Naive thymus-derived CD8-positive, alpha-beta T cell (primary cell): ENCODE measurements at regions not wholly inside any gene's neighbourhood (a gene's known extent, or its start where the extent isn't known, plus 50 kb on each side); places are given as distances from the start of the nearest gene placed in this dataset.

Source experiments
- ATAC-seq, 2 donors: fragments of 150-1000 bp; cut with Tn5 transposase in 1 of 2; sonication (Bioruptor Pico), chemical (Tn5 transposase) in 1 of 2; 1 replicate in 1 of 2; 2 replicates in 1 of 2; pipeline ENCODE4 v1.10.0; 2021; ENCODE audit warnings: mild to moderate bottlenecking in 2 of 2, moderate library complexity in 2 of 2
- POLR2A ChIA-PET: fragments of 350-600 bp; sonication (Branson Sonifier 250); formaldehyde crosslinking; loops from one replicate; lab custom pipeline; 2021; ENCODE audit warnings: antibody characterized with exemption; lab: Charles Lee
- DNase-seq, 10 donors: peaks; one replicate each; pipeline versions ENCODE4 v3.0.0 to v3.0.0-alpha.2; 2020 to 2022
- H3K27ac Mint-ChIP-seq, 10 donors: one replicate each; pipeline ENCODE4 v1.8.0; 2020 to 2022; ENCODE audit warnings: mild to moderate bottlenecking in 10 of 10, mixed read lengths in 10 of 10, moderate library complexity in 4 of 10, inconsistent platforms in 1 of 10
- H3K27me3 Mint-ChIP-seq, 5 donors: one replicate each; pipeline ENCODE4 v1.8.0; 2021 to 2022; ENCODE audit warnings: mixed read lengths in 5 of 5
- H3K36me3 Mint-ChIP-seq, 3 donors: one replicate each; pipeline ENCODE4 v1.8.0; 2020 to 2022; ENCODE audit warnings: mixed read lengths in 3 of 3, mild to moderate bottlenecking in 2 of 3, inconsistent platforms in 1 of 3
- H3K4me1 Mint-ChIP-seq, 4 donors: one replicate each; pipeline ENCODE4 v1.8.0; 2021 to 2022; ENCODE audit warnings: mixed read lengths in 4 of 4
- H3K4me3 Mint-ChIP-seq, 10 donors: one replicate each; pipeline ENCODE4 v1.8.0; 2020 to 2022; ENCODE audit warnings: mild to moderate bottlenecking in 10 of 10, mixed read lengths in 10 of 10, moderate library complexity in 6 of 10, inconsistent platforms in 1 of 10
- H3K9me3 Mint-ChIP-seq, 9 donors: one replicate each; pipeline ENCODE4 v1.8.0; 2020 to 2022; ENCODE audit warnings: mixed read lengths in 9 of 9, mild to moderate bottlenecking in 3 of 9, inconsistent platforms in 1 of 9, moderate library complexity in 1 of 9

DNA sequence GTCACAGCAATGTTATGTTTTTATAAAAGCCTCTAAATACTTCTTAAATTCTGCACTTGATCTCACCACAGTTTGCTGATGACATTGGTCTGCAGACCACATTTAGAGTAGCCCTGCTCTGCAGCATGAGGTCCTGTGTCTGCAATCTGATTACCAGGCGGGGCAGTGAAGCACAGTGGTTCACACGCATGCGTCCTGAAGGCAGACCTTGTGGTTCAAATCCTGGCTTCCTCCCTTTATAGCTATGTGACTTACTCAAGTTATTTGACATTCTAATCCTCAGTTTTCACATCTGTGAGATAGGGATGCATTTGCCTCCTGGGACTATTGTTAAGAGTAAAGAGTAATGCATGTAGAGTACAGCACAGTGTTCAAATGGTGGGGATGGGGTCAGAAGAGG is 50.3 kb downstream of the BMAL2 start:
- H3K4me1 Mint-ChIP-seq: no peaks in the 10 kb centered on the region
- no peak for ATAC-seq
- POLR2A ChIA-PET: no interaction called here
- H3K9me3 Mint-ChIP-seq: no peaks in the 10 kb centered on the region
- H3K27ac Mint-ChIP-seq: no peak overlapping the region
- H3K27me3 Mint-ChIP-seq: peaks cover 0 to 4% (median 0%) of the 10 kb centered on the region in 5 donors
- no peak overlapping the region for H3K4me3 Mint-ChIP-seq
- no peaks in the 10 kb centered on the region for H3K36me3 Mint-ChIP-seq
- DNase-seq: no peak

DNA sequence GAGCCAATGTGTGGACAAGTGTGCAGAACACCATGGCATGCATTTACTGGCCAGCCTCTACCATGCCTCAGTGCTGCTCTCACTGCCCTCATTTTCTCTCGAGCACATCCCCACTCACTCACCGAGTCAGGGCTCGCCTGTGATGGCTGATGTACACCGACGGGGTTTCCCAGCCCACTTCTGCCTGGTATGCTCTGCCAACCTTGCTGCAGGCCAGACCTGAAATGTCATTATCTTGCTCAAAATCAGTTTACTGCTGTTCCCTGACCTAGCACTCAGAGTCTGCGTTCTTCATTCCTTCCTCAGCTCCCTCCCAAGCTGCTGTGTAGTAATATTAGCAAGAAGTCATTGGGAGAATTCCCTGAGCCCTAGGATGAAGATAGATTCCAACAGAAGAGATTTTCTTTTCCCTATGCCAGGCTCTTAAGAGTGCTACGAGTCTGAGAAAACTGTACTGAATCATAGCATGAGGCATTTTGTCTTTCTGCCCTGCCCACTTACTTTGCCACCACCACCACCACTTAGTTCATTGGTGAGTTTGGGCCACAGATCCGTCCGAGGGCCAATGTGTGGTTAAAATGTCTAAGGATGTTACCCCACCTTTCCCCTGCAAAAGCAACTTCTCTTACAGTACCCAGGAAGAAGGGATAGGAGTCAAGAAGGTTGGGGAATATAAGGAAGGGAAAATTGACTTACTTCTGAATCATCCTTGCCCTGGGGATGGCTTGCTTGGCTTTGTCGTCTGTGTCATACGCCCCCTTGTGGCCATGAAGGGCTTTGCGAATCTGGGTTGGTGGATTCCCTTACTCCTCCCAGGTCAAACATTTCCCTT is 51.0 kb downstream of the BMAL2 start:
- Mint-ChIP-seq H3K4me1 (no peaks in the 10 kb centered on the region), H3K36me3 (no peaks in the 10 kb centered on the region), H3K4me3 (no peak overlapping the region), H3K9me3 (peaks cover 0 to 1% (median 0%) of the 10 kb centered on the region in 9 donors), H3K27me3 (peaks cover 0 to 4% (median 0%) of the 10 kb centered on the region in 5 donors), H3K27ac (no peak overlapping the region)
- peak; percentile 38 to 47 for ATAC-seq
- POLR2A ChIA-PET: no interaction called here
- peak; percentile 1 to 67 (median 36) for DNase-seq

DNA sequence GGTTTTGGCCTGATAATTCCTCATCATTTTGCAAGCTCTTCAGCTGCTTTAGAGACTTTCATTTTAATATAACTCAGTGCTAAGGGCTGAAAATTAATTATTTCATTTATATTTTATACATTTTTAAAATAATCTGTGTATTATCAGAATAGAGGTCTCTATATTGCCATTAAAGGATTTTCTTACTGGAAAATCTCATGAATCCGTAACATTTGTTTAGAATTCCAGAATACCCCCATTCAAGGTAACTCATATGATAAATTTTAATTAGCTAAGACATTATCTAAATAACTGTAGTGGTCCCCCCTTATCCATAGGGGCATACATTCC is 51.6 kb downstream of the BMAL2 start:
- ATAC-seq (no peak), DNase-seq (no peak)
- Mint-ChIP-seq H3K4me3 (no peak overlapping the region), H3K9me3 (peaks cover 0 to 1% (median 0%) of the 10 kb centered on the region in 9 donors), H3K4me1 (no peaks in the 10 kb centered on the region), H3K27ac (no peak overlapping the region), H3K36me3 (no peaks in the 10 kb centered on the region), H3K27me3 (peaks cover 0 to 4% (median 0%) of the 10 kb centered on the region in 5 donors)
- POLR2A ChIA-PET: no interaction called here

DNA sequence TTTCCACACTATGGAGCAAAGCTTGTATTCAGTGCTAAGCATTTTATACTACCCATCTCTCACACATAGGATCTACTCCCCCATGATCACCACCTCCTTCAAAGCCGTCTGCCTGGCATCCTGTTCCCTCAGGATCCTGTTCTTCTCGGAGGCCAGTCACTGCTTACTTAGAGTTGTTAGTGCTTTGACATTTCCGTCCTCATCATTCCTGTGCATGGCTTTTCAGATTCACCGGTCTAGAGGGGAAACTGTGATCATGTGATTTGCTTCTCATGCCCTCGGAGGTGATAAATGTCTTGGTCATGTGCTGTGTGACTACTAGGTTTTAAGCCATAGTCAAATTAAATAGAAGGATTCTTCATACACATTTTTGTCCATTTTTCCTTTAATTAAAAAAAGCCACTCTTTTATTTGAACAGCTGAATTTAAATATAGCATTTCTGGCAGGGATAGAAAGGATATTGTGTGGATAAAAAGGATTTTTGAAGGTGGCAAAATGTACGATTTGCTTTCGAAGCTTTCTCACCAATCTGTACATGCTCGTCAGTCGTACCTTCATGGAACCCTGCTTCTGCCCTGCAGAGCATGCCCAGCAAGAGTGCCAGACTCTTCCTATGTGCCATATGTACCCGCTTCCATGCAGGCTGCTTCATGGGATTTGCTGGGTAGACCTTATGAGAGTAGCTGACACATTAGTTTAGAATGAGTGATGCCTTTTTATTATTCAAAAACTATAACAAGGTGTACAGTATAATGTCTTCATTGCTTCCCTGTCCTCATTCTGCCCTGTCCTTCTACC is 53.3 kb downstream of the BMAL2 start:
- no peak for ATAC-seq
- Mint-ChIP-seq H3K4me3 (no peak overlapping the region), H3K9me3 (peaks cover 0 to 1% (median 0%) of the 10 kb centered on the region in 9 donors), H3K4me1 (no peaks in the 10 kb centered on the region), H3K27ac (no peak overlapping the region), H3K36me3 (no peaks in the 10 kb centered on the region), H3K27me3 (peaks cover 0 to 4% (median 0%) of the 10 kb centered on the region in 5 donors)
- POLR2A ChIA-PET: no interaction called here
- no peak for DNase-seq

DNA sequence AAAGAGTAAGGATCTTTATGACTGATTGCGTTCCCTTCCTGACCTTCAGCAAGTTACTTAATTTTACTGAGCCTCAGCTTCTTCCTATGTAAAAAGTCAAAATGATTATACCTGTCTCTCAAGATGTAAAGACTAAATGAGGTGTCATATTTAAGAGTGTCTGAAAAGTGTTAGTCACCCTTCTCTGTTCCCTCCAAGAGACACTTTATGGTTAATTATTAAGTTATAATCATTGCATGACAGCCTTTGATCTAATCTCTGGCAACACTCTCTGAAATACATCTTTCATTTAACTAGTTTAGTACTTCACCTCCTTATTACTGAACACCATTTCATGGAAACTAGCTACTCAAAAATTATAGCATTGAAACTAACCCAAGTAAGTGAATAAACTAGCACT is 54.8 kb downstream of the BMAL2 start:
- Mint-ChIP-seq H3K4me3 (no peak overlapping the region), H3K4me1 (no peaks in the 10 kb centered on the region), H3K27me3 (peaks cover 0 to 6% (median 0%) of the 10 kb centered on the region in 5 donors), H3K27ac (no peak overlapping the region), H3K36me3 (no peaks in the 10 kb centered on the region), H3K9me3 (peaks cover 0 to 1% (median 0%) of the 10 kb centered on the region in 9 donors)
- no peak for ATAC-seq
- POLR2A ChIA-PET: no interaction called here
- DNase-seq: no peak

DNA sequence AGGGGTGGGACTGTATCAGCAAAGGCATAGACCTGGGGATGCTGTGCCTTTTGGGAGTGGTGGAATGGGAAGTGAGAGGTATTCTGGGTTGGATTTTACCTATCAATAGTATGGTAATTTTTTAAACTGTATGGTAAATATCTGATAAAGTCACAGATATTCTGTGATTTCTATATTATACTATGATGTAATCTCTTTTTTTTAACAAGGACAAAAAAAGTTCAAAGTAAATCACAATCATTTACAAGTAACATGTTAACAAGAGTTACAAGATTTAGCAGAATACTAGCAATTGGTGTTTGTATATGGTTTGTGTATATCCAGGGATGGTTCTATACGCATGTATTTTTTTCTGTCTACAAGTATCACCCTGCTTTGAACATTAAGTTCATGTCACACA is 56.0 kb downstream of the BMAL2 start:
- DNase-seq (no peak), ATAC-seq (no peak)
- Mint-ChIP-seq H3K4me3 (no peak overlapping the region), H3K36me3 (no peaks in the 10 kb centered on the region), H3K9me3 (peaks cover 0 to 1% (median 0%) of the 10 kb centered on the region in 9 donors), H3K27me3 (peaks cover 0 to 12% (median 2%) of the 10 kb centered on the region in 5 donors), H3K4me1 (no peaks in the 10 kb centered on the region), H3K27ac (no peak overlapping the region)
- POLR2A ChIA-PET: no interaction called here

DNA sequence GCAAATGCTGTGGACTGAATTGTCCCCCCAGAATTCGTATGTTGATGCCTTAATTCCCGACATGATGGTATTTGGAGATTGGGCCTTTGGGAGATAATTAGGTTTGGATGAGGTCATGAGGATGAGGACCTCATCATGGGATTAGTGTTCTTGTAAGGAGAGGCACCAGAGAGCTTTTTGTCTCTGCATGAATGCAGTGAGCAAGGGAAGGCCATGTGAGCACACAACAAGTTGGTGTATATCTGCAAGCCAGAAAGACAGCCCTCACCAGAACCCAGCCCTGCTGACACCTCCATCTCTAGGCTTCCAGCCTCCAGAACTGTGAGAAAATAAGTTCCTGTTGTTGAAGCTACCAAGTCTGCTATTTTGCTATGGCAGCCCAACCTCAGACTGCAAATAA is 51.9 kb upstream of the SMCO2 start:
- no peak for ATAC-seq
- Mint-ChIP-seq H3K27me3 (peaks cover 0 to 13% (median 0%) of the 10 kb centered on the region in 5 donors), H3K9me3 (no peaks in the 10 kb centered on the region), H3K27ac (no peak overlapping the region), H3K36me3 (no peaks in the 10 kb centered on the region), H3K4me1 (no peaks in the 10 kb centered on the region), H3K4me3 (no peak overlapping the region)
- no peak for DNase-seq
- POLR2A ChIA-PET: no interaction called here

DNA sequence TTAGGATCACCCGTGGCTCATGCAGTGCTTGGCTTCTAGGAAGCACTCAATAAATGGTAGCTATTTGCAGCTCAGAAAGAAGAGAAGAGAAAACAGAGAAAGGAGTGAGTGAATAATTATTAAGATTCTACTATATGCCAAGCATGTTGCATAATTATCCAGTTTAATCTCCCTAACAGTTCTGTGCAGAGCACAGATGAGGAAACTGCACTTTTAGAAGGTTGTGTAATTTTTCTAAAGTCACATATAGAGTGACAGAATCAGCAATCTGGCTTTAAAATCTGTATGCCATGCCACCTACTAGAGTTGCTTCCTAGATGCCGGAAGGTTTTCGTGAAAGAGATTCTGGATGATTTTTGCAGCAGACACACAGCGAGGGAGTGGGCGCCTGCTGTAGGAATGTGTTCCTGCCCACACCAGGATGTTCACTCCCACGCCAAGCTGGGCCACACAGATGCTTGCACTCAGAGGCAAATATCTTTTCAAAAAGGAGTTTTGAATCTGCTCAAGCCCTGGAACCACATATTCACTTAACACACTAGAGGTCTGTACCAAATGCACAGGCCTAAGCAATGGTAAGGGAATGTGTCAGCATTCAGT is 50.2 kb upstream of the SMCO2 start:
- no peaks in the 10 kb centered on the region for H3K4me1 Mint-ChIP-seq
- no peak overlapping the region for H3K27ac Mint-ChIP-seq
- H3K36me3 Mint-ChIP-seq: no peaks in the 10 kb centered on the region
- H3K27me3 Mint-ChIP-seq: peaks cover 0 to 13% (median 0%) of the 10 kb centered on the region in 5 donors
- H3K9me3 Mint-ChIP-seq: no peaks in the 10 kb centered on the region
- H3K4me3 Mint-ChIP-seq: no peak overlapping the region
- POLR2A ChIA-PET: no interaction called here
- DNase-seq (no peak), ATAC-seq (no peak)
